Lower leg skin (tissue), 4 donors: ENCODE measurements at regions not wholly inside any gene's neighbourhood (a gene's known extent, or its start where the extent isn't known, plus 50 kb on each side); places are given as distances from the start of the nearest gene placed in this dataset.
"Not testable (repeated sequence)": the region's sequence is repeated elsewhere in the genome, so short reads cannot be mapped to it uniquely, and the experiment has no call there.

Experiments
- DNase-seq, 2 donors: peaks; one replicate each; pipeline ENCODE4 v3.0.0-alpha.2; 2019; ENCODE audit warnings: low spot score in 2 of 2
- H3K4me3 ChIP-seq: fragments of 200-600 bp; sonication (generic); 2 replicates; pipeline ENCODE4 v1.5.1; 2017; ENCODE audit warnings: mild to moderate bottlenecking, low read depth; ENCODE audit not compliant: poor library complexity, severe bottlenecking
- CTCF ChIP-seq, 3 donors: fragments of 450-650 bp; IDR thresholded peaks; one replicate each; pipeline ENCODE4 v1.5.1; 2016; ENCODE audit warnings: antibody characterized with exemption in 3 of 3, mild to moderate bottlenecking in 3 of 3, moderate library complexity in 2 of 3
- POLR2A ChIP-seq, 2 donors: fragments of 450-650 bp; IDR thresholded peaks; one replicate each; pipeline ENCODE4 v1.6.1; 2016 to 2017; ENCODE audit warnings: antibody characterized with exemption in 2 of 2, mild to moderate bottlenecking in 1 of 2, moderate library complexity in 1 of 2
- WGBS, 2 donors: methylation state at CpG; one replicate each; pipeline ENCODE4 v1.1.5; 2018; 5-methylcytosine and 5-hydroxymethylcytosine counted together
- intact Hi-C: fragments of 100-400 bp; cut with DNase I; formaldehyde crosslinking; loops from one replicate; pipeline ENCODE4 v1.15.0; 2023; ENCODE audit warnings: low total_unique reads

DNA sequence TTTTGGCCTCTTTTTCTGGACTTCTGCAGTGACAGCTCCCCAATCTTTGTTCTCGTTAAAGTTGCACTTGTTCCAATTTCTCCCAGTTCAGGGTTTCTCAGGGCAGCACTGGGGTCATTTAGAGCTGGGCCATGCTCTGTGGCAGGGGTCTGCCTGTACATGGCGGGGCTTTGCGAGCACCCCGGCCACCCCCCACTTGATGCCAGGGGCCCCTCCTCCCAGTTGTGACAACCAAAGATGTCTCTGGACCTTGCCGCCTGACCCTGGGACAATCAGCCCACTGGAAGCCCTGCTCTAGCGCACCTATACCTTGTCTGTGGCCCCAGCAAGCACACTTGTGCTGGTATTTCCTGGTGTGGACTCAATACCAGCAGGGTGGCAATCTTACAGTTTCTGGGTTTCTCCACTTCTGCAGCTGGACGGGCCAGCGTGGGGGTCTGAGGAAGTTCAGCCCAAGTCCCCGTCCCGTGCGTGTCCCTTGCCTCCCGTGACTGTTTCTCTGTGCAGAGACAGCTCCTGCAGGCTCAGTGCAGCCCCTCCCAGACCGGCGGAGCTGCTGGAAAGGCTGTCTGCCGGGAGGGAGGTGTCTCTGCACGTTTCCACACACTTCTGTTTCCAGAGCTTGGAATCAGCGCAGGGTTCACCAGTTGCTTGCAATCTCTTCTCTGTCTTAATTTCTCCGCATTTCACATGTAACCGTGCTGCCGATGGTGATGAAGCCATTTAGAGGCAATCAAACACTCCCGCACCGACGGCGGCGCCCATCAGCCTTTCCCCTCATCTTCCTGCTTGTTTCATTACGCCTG lies 1328.9 kb downstream of the BRD1 start:
- DNase-seq = no peak
- 46 to 47% methylated on average over 26 of the region's 26 CpGs for WGBS, 2 donors
- no peak overlapping the region for H3K4me3 ChIP-seq
- intact Hi-C loops = no loop called here
- TF ChIP-seq POLR2A (IDR thresholded peaks at IDR 0.05) = no peak
- no peak for TF ChIP-seq CTCF (IDR thresholded peaks at IDR 0.05)

- DNase-seq, intact Hi-C loops, H3K4me3 ChIP-seq: not testable (repeated sequence)
- WGBS, 2 donors = 46 to 83% methylated on average over 3 to 8 of the region's 16 CpGs
These were observed 1329.7 kb downstream of the BRD1 start for GRCh38 chr22:48497743-48498520.

DNA sequence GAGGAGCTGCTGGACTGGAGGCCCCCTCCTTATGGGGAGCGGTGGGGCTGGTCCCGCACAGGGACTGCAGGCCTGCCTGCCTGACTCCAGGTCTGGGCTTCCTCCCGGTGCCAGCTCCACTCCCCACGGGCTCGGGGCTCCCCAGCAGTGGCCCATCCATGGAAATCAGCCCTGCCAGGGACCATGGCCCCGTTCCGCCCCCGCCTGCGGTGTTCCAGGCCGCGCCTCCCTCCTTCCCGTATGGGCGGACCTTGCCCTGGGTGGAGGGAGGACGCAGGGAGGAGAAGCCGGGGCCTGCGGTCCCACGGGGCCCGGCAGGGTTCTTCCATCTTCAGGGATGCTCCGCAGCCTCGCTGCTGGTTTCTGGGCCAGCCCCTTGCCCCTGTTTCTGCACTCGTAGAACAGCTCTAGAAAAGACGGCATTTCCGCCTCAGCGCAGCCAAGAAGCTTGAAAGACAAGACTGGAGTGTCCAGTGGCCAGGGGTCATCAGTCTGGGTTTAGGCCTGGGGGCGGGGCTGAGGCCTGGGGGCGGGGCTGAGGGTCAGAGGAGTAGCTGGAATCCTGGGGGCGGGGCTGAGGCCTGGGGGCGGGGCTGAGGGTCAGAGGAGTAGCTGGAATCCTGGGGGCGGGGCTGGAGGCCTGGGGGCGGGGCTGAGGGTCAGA lies 1330.6 kb downstream of the BRD1 start:
- no peak for DNase-seq
- no peak overlapping the region for H3K4me3 ChIP-seq
- intact Hi-C loops = no loop called here
- 47 to 89% methylated on average over 20 to 24 of the region's 30 CpGs for WGBS, 2 donors
- TF ChIP-seq CTCF (IDR thresholded peaks at IDR 0.05) = no peak
- no peak for TF ChIP-seq POLR2A (IDR thresholded peaks at IDR 0.05)

DNA sequence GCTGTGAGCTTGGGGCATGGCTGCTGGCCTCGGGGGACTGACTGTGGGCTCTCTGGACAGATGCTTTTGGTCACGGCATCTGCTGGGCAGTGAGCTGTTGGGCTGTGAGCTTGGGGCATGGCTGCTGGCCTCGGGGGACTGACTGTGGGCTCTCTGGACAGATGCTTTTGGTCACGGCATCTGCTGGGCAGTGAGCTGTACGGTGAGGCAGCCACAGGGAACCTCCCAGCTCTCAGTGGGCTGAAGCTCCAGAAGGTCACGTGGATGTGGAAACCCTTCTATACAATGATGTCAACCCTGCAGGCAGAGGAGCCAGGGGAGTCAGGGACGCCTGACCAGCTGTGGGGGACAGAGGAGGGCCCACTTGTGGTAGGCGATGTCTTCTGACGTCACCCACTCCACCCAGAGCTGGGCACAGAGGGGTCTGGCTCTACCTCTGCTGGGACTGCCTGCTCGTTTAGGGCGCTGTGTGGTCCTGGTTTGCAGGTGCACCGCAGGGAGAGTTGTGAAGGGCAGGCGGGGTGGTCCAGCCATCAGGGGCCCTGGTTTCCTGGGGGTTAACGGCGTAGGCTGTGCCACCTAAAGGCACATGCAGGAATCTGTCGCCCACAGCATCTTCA lies 1331.3 kb downstream of the BRD1 start:
- no peak for TF ChIP-seq CTCF (IDR thresholded peaks at IDR 0.05)
- no peak for TF ChIP-seq POLR2A (IDR thresholded peaks at IDR 0.05)
- no peak for DNase-seq
- H3K4me3 ChIP-seq = no peak overlapping the region
- 74 to 81% methylated on average over 14 to 16 of the region's 16 CpGs for WGBS, 2 donors
- intact Hi-C loops = no loop called here

DNA sequence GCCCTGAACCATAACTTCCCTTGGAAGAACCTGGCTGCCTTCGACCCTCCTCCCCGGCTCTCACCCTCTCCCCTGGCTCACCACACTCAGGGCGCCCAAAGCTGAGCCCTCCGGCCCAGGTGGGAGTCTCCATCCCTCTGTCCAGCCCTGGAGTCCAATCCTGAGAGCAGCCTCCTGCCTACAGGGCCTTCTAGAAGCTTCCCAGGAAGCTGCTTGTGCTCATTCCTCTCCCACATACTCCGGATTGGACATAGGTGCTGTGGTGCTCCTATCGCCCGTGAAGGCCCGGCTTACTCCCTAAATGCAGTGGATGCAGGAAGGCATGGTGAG lies 1332.0 kb downstream of the BRD1 start:
- WGBS, 2 donors = 91 to 94% methylated on average over 8 of the region's 8 CpGs
- H3K4me3 ChIP-seq = no peak overlapping the region
- DNase-seq = no peak
- TF ChIP-seq CTCF (IDR thresholded peaks at IDR 0.05) (no peak), POLR2A (IDR thresholded peaks at IDR 0.05) (no peak)
- intact Hi-C loops = no loop called here
